H1 (cell line): ENCODE measurements at regions not wholly inside any gene's neighbourhood (a gene's known extent, or its start where the extent isn't known, plus 50 kb on each side); places are given as distances from the start of the nearest gene placed in this dataset.

Experiments
- CTCF ChIA-PET: fragments of 300-600 bp; sonication (Branson Sonifier 250); formaldehyde crosslinking; loops from one replicate; lab custom pipeline; 2021; ENCODE audit not compliant: partially characterized antibody; lab: Charles Lee
- POLR2A ChIA-PET: fragments of 300-600 bp; sonication (Branson Sonifier 250); formaldehyde crosslinking; loops from one replicate; lab custom pipeline; 2021; ENCODE audit warnings: inconsistent platforms; ENCODE audit not compliant: partially characterized antibody; lab: Charles Lee
- DNase-seq, 2 experiments: peaks; one replicate each; pipeline versions ENCODE4 v3.0.0 to v3.0.0-alpha.2; 2010 to 2022; ENCODE audit warnings: low spot score in 2 of 2, low read depth in 1 of 2, mixed read lengths in 1 of 2
- FAIRE-seq: peaks from 2 replicates; lab custom pipeline; 2011; peaks lifted over from hg19 to GRCh38; lab: Jason Lieb, UNC
- H2AFZ ChIP-seq: 2 replicates; pipeline ENCODE4 v1.8.1; 2012; ENCODE audit warnings: low read length, inconsistent platforms
- H2AK5ac ChIP-seq: 2 replicates; pipeline ENCODE4 v1.6.1; 2013; ENCODE audit warnings: low read depth, low read length
- H2BK120ac ChIP-seq: replicated peaks from 2 replicates; pipeline ENCODE3; 2013; ENCODE audit warnings: low read depth, low read length, inconsistent platforms
- H2BK12ac ChIP-seq: 2 replicates; pipeline ENCODE4 v1.6.1; 2013; ENCODE audit warnings: low read depth, low read length
- H2BK15ac ChIP-seq: 2 replicates; pipeline ENCODE4 v1.6.1; 2013; ENCODE audit warnings: low read length
- H2BK20ac ChIP-seq: 2 replicates; pipeline ENCODE4 v1.6.1; 2013; ENCODE audit warnings: low read length
- H2BK5ac ChIP-seq: 2 replicates; pipeline ENCODE4 v1.6.1; 2013; ENCODE audit warnings: low read depth, low read length
- H3K14ac ChIP-seq: 2 replicates; pipeline ENCODE4 v1.6.1; 2013; ENCODE audit warnings: inconsistent platforms; ENCODE audit not compliant: insufficient read length
- H3K18ac ChIP-seq: 2 replicates; pipeline ENCODE4 v1.6.1; 2013; ENCODE audit warnings: low read length; ENCODE audit errors: extremely low read depth
- H3K23ac ChIP-seq: 2 replicates; pipeline ENCODE4 v1.6.1; 2013; ENCODE audit warnings: inconsistent platforms; ENCODE audit not compliant: insufficient read length
- H3K23me2 ChIP-seq: 2 replicates; pipeline ENCODE4 v1.6.1; 2013; ENCODE audit warnings: low read depth, low read length
- H3K27ac ChIP-seq: 2 replicates; pipeline ENCODE4 v1.6.1; 2011; ENCODE audit warnings: low read depth, low read length, inconsistent platforms
- H3K27me3 ChIP-seq, 4 experiments: replicated peaks in 1 of 4; 1 replicate in 1 of 4; 2 replicates in 3 of 4; pipeline versions ENCODE4 v1.6.1 to v1.8.1; 2011 to 2013; ENCODE audit warnings: low read length in 3 of 4, mild to moderate bottlenecking in 3 of 4, inconsistent platforms in 2 of 4, mixed read lengths in 2 of 4, moderate library complexity in 1 of 4; ENCODE audit not compliant: control insufficient read depth in 3 of 4, insufficient read depth in 3 of 4; ENCODE audit errors: extremely low read depth in 1 of 4
- H3K36me3 ChIP-seq, 4 experiments: 2 replicates each; pipeline versions ENCODE4 v1.6.1 to v1.8.1; 2011 to 2013; ENCODE audit warnings: mild to moderate bottlenecking in 4 of 4, low read length in 3 of 4, moderate library complexity in 2 of 4, control low read depth in 1 of 4, inconsistent platforms in 1 of 4; ENCODE audit not compliant: insufficient read depth in 4 of 4, control insufficient read depth in 2 of 4
- H3K4ac ChIP-seq: replicated peaks from 2 replicates; pipeline ENCODE3; 2013; ENCODE audit warnings: low read length, low read depth, mixed read lengths, inconsistent platforms; ENCODE audit not compliant: insufficient read length
- H3K4me1 ChIP-seq, 4 experiments: replicated peaks in 1 of 4; 1 replicate in 1 of 4; 2 replicates in 3 of 4; pipeline versions ENCODE4 v1.6.1 to v1.8.1; 2011 to 2013; ENCODE audit warnings: low read length in 3 of 4, inconsistent platforms in 2 of 4, mixed read lengths in 1 of 4; ENCODE audit not compliant: insufficient read depth in 4 of 4, control insufficient read depth in 3 of 4
- H3K4me2 ChIP-seq, 2 experiments: 2 replicates each; pipeline versions ENCODE4 v1.6.1 to v1.8.1; 2011 to 2013; ENCODE audit warnings: low read depth in 2 of 2, low read length in 2 of 2, control low read depth in 1 of 2, inconsistent platforms in 1 of 2, mild to moderate bottlenecking in 1 of 2; ENCODE audit not compliant: insufficient read depth in 1 of 2
- H3K4me3 ChIP-seq, 4 experiments: fragments of 200-600, 300-600 bp in 1 of 4; sonication (generic), shearing (Covaris generic), sonication (Bioruptor Twin) in 1 of 4; 2 replicates each; pipeline versions ENCODE4 v1.5.1 to v1.8.1; 2011 to 2016; ENCODE audit warnings: low read length in 4 of 4, low read depth in 3 of 4, control low read depth in 2 of 4, inconsistent platforms in 2 of 4, mild to moderate bottlenecking in 2 of 4, mixed read lengths in 1 of 4, moderate library complexity in 1 of 4; ENCODE audit not compliant: insufficient read depth in 2 of 4; ENCODE audit errors: extremely low read depth in 1 of 4
- H3K56ac ChIP-seq: replicated peaks from 2 replicates; pipeline ENCODE3; 2013; ENCODE audit warnings: low read depth, mild to moderate bottlenecking, mixed read lengths, low read length, inconsistent platforms; ENCODE audit not compliant: insufficient read length
- H3K79me1 ChIP-seq: 2 replicates; pipeline ENCODE4 v1.6.1; 2013; ENCODE audit warnings: low read depth, low read length, control low read depth
- H3K79me2 ChIP-seq, 2 experiments: 2 replicates each; pipeline versions ENCODE4 v1.6.1 to v1.8.1; 2012 to 2013; ENCODE audit warnings: low read length in 2 of 2, mild to moderate bottlenecking in 2 of 2, inconsistent platforms in 1 of 2; ENCODE audit not compliant: insufficient read depth in 2 of 2, control insufficient read depth in 1 of 2
- H3K9ac ChIP-seq, 4 experiments: replicated peaks in 1 of 4; 1 replicate in 1 of 4; 2 replicates in 3 of 4; pipeline versions ENCODE4 v1.6.1 to v1.8.1; 2011 to 2013; ENCODE audit warnings: low read depth in 3 of 4, low read length in 3 of 4, control low read depth in 2 of 4, mild to moderate bottlenecking in 2 of 4, moderate library complexity in 2 of 4, inconsistent platforms in 1 of 4; ENCODE audit errors: extremely low read depth in 1 of 4
- H3K9me3 ChIP-seq, 2 experiments: 2 replicates each; pipeline versions ENCODE4 v1.6.1 to v1.8.1; 2012 to 2013; ENCODE audit warnings: mild to moderate bottlenecking in 2 of 2, moderate library complexity in 2 of 2, control low read depth in 1 of 2, inconsistent platforms in 1 of 2, low read depth in 1 of 2, low read length in 1 of 2, mixed read lengths in 1 of 2; ENCODE audit not compliant: insufficient read depth in 2 of 2
- H4K20me1 ChIP-seq, 2 experiments: replicated peaks in 1 of 2; 2 replicates each; pipeline versions ENCODE3 to v1.8.1; 2011 to 2013; ENCODE audit warnings: inconsistent platforms in 2 of 2, low read length in 2 of 2, mild to moderate bottlenecking in 1 of 2; ENCODE audit not compliant: insufficient read depth in 2 of 2, control insufficient read depth in 1 of 2
- H4K5ac ChIP-seq: 2 replicates; pipeline ENCODE4 v1.6.1; 2013; ENCODE audit warnings: low read length, low read depth, mixed read lengths, inconsistent platforms; ENCODE audit not compliant: insufficient read length
- H4K8ac ChIP-seq: 2 replicates; pipeline ENCODE4 v1.8.0; 2013; ENCODE audit warnings: mild to moderate bottlenecking, moderate library complexity, low read length, inconsistent platforms; ENCODE audit not compliant: insufficient read depth; ENCODE audit errors: extremely low read depth
- H4K91ac ChIP-seq: replicated peaks from 2 replicates; pipeline ENCODE3; 2013; ENCODE audit warnings: low read length, mixed read lengths, inconsistent platforms; ENCODE audit not compliant: insufficient read length
- GABPA ChIP-seq: IDR thresholded peaks from 2 replicates; pipeline ENCODE4 v1.6.1; 2011; ENCODE audit warnings: mild to moderate bottlenecking, low read length, moderate library complexity, borderline replicate concordance; ENCODE audit not compliant: insufficient read depth
- KDM4A ChIP-seq: IDR thresholded peaks from one replicate; pipeline ENCODE4 v1.7.1; 2012; ENCODE audit warnings: low read depth, mild to moderate bottlenecking, moderate library complexity, low read length, inconsistent platforms; ENCODE audit not compliant: severe bottlenecking
- WGBS, 2 experiments: shearing (Covaris generic) in 1 of 2; methylation state at CpG; one replicate each; pipeline versions ENCODE4 v1.1.6 to v1.1.7; 2013 to 2015; ENCODE audit warnings: low lambda C conversion rate in 2 of 2, mixed read lengths in 2 of 2, inconsistent platforms in 1 of 2, low coverage in 1 of 2, missing lambda C conversion rate in 1 of 2; ENCODE audit not compliant: insufficient replicate concordance in 2 of 2, insufficient coverage in 1 of 2, insufficient read length in 1 of 2; ENCODE audit errors: extremely low coverage in 1 of 2, missing lambda C conversion rate in 1 of 2; 5-methylcytosine and 5-hydroxymethylcytosine counted together

DNA sequence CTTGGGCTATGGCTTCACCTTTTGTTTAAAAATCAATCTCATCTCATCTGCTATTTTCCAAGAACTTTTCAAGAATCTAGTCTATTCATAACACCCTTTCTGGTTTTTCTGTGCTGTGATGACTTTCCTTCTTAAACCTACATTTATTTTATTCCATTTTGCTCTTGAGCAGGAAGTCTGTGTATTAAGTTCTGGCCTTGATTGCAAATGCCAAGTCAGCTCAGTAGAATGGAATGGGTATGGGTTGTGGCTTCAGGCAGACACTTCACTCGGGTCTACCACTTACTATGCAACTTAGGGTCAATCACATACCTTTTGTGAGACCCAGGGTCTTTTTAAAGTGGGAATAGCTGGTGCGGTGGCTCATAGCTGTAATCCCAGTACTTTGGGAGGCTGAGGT lies 522.3 kb downstream of the TRIML1 start:
- Histone ChIP-seq H3K4ac (no peak overlapping the region), H3K4me1 (no peaks in the 10 kb centered on the region; a peak in 1 of 7 replicates), H3K23ac (no peak overlapping the region), H3K4me2 (no peak overlapping the region), H3K14ac (no peak overlapping the region), H2BK12ac (no peak overlapping the region), H2AK5ac (no peak overlapping the region), H3K23me2 (no peaks in the 10 kb centered on the region), H4K8ac (no peak overlapping the region), H3K79me1 (no peaks in the 10 kb centered on the region), H2AFZ (no peak overlapping the region), H3K27ac (no peak overlapping the region), H3K4me3 (no peak overlapping the region), H3K9ac (no peak overlapping the region), H3K9me3 (no peaks in the 10 kb centered on the region; a peak in 1 of 4 replicates), H2BK15ac (no peak overlapping the region), H4K5ac (no peak overlapping the region), H3K56ac (no peak overlapping the region), H2BK5ac (no peak overlapping the region), H2BK120ac (no peak overlapping the region), H3K79me2 (no peaks in the 10 kb centered on the region), H4K20me1 (no peaks in the 10 kb centered on the region), H3K27me3 (no peaks in the 10 kb centered on the region), H2BK20ac (no peak overlapping the region), H3K36me3 (no peaks in the 10 kb centered on the region), H3K18ac (no peak overlapping the region), H4K91ac (no peak overlapping the region)
- no peak for FAIRE-seq
- POLR2A ChIA-PET: no interaction called here
- DNase-seq: no peak
- 87% methylated on average over 2 of the region's 2 CpGs; no CpG with 5 or more reads in 1 of the 2 experiments for WGBS, 2 experiments
- TF ChIP-seq GABPA (no peak), KDM4A (no peak)
- CTCF ChIA-PET: interaction anchor here (1.5 kb wide), 1 partner anchor 12 kb away, joined by 4 read pairs; no protein-coding TSS in a partner anchor
